SU-DHL-6 (cell line): ENCODE measurements at regions not wholly inside any gene's neighbourhood (a gene's known extent, or its start where the extent isn't known, plus 50 kb on each side); places are given as distances from the start of the nearest gene placed in this dataset.

ENCODE experiments used
- H2AFZ ChIP-seq: fragments of 200-600 bp; sonication (generic); 2 replicates; pipeline ENCODE4 v1.6.1; 2014; ENCODE audit warnings: low read depth, mild to moderate bottlenecking, moderate library complexity, mixed read lengths, antibody characterized with exemption, low read length; ENCODE audit not compliant: severe bottlenecking
- H3F3A ChIP-seq: fragments of 200-600 bp; shearing (Covaris generic); 2 replicates; pipeline ENCODE4 v1.6.0; 2016; ENCODE audit warnings: antibody characterized with exemption, mild to moderate bottlenecking; ENCODE audit not compliant: insufficient read depth
- H3K27ac ChIP-seq: fragments of 200-600 bp; sonication (generic); 2 replicates; pipeline ENCODE4 v1.5.1; 2016; ENCODE audit warnings: low read depth, mild to moderate bottlenecking, low read length, moderate library complexity, mixed read lengths
- H3K27me3 ChIP-seq: fragments of 200-600 bp; sonication (generic), shearing (Covaris generic); 2 replicates; pipeline ENCODE4 v1.6.0; 2014; ENCODE audit warnings: mild to moderate bottlenecking, low read length
- H3K36me3 ChIP-seq: fragments of 200-600 bp; sonication (generic); 2 replicates; pipeline ENCODE4 v1.6.1; 2014; ENCODE audit warnings: mild to moderate bottlenecking, low read length, mixed read lengths
- H3K4me2 ChIP-seq: fragments of 300-600, 200-600 bp; shearing (Covaris generic), sonication (generic); 2 replicates; pipeline ENCODE4 v1.6.0; 2014; ENCODE audit warnings: low read length, low read depth, mild to moderate bottlenecking; ENCODE audit not compliant: poor library complexity, severe bottlenecking
- H3K4me3 ChIP-seq: fragments of 200-600 bp; sonication (generic); 2 replicates; pipeline ENCODE4 v1.5.1; 2014; ENCODE audit warnings: antibody characterized with exemption, low read length, mild to moderate bottlenecking, mixed read lengths; ENCODE audit not compliant: insufficient read depth, poor library complexity, severe bottlenecking
- H3K79me2 ChIP-seq: fragments of 200-600 bp; sonication (generic); 2 replicates; pipeline ENCODE4 v1.6.1; 2014; ENCODE audit warnings: mild to moderate bottlenecking, low read length, moderate library complexity; ENCODE audit not compliant: insufficient read depth
- H3K9ac ChIP-seq: fragments of 200-600 bp; sonication (generic); 2 replicates; pipeline ENCODE4 v1.7.0; 2014; ENCODE audit warnings: mild to moderate bottlenecking, low read length
- H3K9me2 ChIP-seq: fragments of 200-600 bp; sonication (generic); replicated peaks from 2 replicates; pipeline ENCODE4 v1.6.1; 2014; ENCODE audit warnings: low read length; ENCODE audit not compliant: insufficient read depth
- H3K9me3 ChIP-seq: fragments of 200-600 bp; sonication (generic); 2 replicates; pipeline ENCODE4 v1.6.1; 2014; ENCODE audit warnings: low read length, mixed read lengths; ENCODE audit not compliant: insufficient read depth
- H4K20me1 ChIP-seq: fragments of 200-600 bp; sonication (generic); 2 replicates; pipeline ENCODE4 v1.6.1; 2014; ENCODE audit warnings: low read depth, mild to moderate bottlenecking, antibody characterized with exemption, low read length, moderate library complexity, mixed read lengths
- CTCF ChIP-seq: fragments of 200-600 bp; sonication (generic); IDR thresholded peaks from one replicate; pipeline ENCODE4 v1.5.1; 2017; ENCODE audit warnings: antibody characterized with exemption, mild to moderate bottlenecking, low read length, moderate library complexity; ENCODE audit not compliant: insufficient read depth, poor library complexity, severe bottlenecking
- EZH2phosphoT487 ChIP-seq: fragments of 200-600 bp; sonication (generic), shearing (Covaris generic); conservative IDR thresholded peaks from 2 replicates; pipeline ENCODE4 v1.6.1; 2018; ENCODE audit warnings: mild to moderate bottlenecking, antibody characterized with exemption, low read length, moderate library complexity, mixed read lengths

- Histone ChIP-seq H4K20me1 (no peaks in the 10 kb centered on the region), H2AFZ (no peak overlapping the region), H3F3A (no peaks in the 10 kb centered on the region), H3K27ac (no peak overlapping the region), H3K36me3 (no peaks in the 10 kb centered on the region), H3K4me3 (no peak overlapping the region), H3K9ac (no peak overlapping the region), H3K9me2 (no peaks in the 10 kb centered on the region), H3K9me3 (no peaks in the 10 kb centered on the region), H3K4me2 (no peak overlapping the region), H3K27me3 (no peaks in the 10 kb centered on the region), H3K79me2 (no peaks in the 10 kb centered on the region)
- no peak for TF ChIP-seq CTCF
- TF ChIP-seq EZH2phosphoT487: no peak
Measured at GRCh38 chr3:191721390-191721861, 260.5 kb downstream of the PYDC2 start.

- Histone ChIP-seq H3K36me3 (no peaks in the 10 kb centered on the region), H3K9me3 (no peaks in the 10 kb centered on the region), H3K4me2 (no peak overlapping the region), H3K27me3 (no peaks in the 10 kb centered on the region), H3F3A (no peaks in the 10 kb centered on the region), H3K9ac (no peak overlapping the region), H4K20me1 (no peaks in the 10 kb centered on the region), H3K9me2 (no peaks in the 10 kb centered on the region), H3K4me3 (no peak overlapping the region), H2AFZ (no peak overlapping the region), H3K27ac (no peak overlapping the region), H3K79me2 (no peaks in the 10 kb centered on the region)
- no peak for TF ChIP-seq CTCF
- no peak for TF ChIP-seq EZH2phosphoT487
Measured at GRCh38 chr3:191721990-191722389, 261.0 kb downstream of the PYDC2 start.

DNA sequence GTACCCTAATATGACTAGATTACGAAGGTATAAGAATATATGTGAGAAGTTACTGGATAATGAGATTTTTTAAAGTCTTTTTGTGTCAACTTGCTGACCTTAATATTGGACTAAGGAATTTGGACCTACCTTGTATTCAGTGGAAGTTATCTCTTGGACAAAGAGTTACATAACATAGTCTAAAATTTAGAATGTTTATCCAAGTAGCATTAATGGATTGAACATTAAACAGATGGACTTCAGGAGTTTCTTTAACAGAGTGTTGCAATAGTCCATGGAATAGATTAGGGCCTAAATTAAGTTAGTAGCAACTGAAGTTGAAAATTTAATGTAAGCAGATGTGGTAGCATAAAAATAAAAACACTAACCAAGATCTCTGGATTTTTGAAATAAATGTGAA is 266.4 kb downstream of the PYDC2 start:
- H3K9me2 ChIP-seq: no peaks in the 10 kb centered on the region
- no peak overlapping the region for H3K27ac ChIP-seq
- no peak overlapping the region for H3K4me2 ChIP-seq
- no peaks in the 10 kb centered on the region for H3F3A ChIP-seq
- H3K27me3 ChIP-seq: no peaks in the 10 kb centered on the region
- no peaks in the 10 kb centered on the region for H4K20me1 ChIP-seq
- no peaks in the 10 kb centered on the region for H3K36me3 ChIP-seq
- H2AFZ ChIP-seq: no peak overlapping the region
- H3K9ac ChIP-seq: no peak overlapping the region
- H3K79me2 ChIP-seq: no peaks in the 10 kb centered on the region
- no peaks in the 10 kb centered on the region for H3K9me3 ChIP-seq
- no peak for TF ChIP-seq EZH2phosphoT487
- no peak for TF ChIP-seq CTCF
- no peak overlapping the region for H3K4me3 ChIP-seq
